SKM-1 (cell line): ENCODE measurements at regions not wholly inside any gene's neighbourhood (a gene's known extent, or its start where the extent isn't known, plus 50 kb on each side); places are given as distances from the start of the nearest gene placed in this dataset.
"Not testable (repeated sequence)": the region's sequence is repeated elsewhere in the genome, so short reads cannot be mapped to it uniquely, and the experiment has no call there.

Source experiments
- DNase-seq: peaks from one replicate; lab custom pipeline; 2025; ENCODE audit not compliant: unreplicated experiment; lab: John Stamatoyannopoulos, UW

GRCh38 chr2:16738361-16739225 lies 73.0 kb upstream of the CYRIA start:
- DNase-seq = no peak

- no peak for DNase-seq
Measured at GRCh38 chr2:16737812-16738211, 72.2 kb upstream of the CYRIA start.

DNA sequence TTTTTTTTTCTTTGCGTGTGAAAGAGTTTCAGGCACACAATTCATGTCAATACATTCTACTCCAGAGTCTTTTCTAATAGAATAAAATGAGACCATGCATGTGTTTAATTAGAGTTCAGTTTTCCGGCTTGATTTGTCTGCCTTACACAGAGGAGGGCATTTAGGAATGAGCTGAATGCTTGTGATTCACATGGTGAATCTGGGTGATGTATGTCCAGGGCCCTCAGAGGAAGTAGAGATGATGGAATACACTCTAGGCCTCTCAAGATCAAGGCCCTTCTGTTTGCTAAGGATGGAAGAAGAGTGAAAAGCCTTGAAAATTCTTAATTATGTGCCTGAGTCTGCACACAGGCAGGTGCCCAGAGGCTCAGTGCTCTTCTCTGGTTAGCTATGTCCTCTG lies 71.0 kb upstream of the CYRIA start:
- no peak for DNase-seq

DNA sequence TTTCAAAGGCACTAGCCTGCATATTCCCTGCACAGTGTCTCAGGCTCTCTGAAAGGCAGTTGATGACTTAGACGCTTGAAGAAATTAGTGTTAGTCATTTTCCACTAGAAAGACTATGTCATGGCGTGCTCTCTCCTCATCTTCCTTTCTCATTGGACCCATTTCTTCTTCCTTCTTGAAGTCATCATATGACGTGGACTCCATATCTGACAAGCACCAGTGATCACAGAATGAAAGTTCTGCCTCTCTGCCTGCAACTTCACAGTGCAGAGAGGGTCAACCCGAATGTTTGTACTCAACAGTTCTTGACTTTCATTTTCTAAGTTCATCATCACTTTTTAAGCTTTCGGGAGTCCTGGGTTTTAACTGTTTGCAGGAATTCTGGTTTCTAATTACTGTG lies 63.7 kb upstream of the CYRIA start:
- DNase-seq = no peak

- no peak for DNase-seq
Measured at GRCh38 chr2:16728351-16729136, 62.9 kb upstream of the CYRIA start.

- not testable (repeated sequence) for DNase-seq
Measured at GRCh38 chr2:16727849-16728248, 62.2 kb upstream of the CYRIA start.

GRCh38 chr2:16727256-16727655 lies 61.6 kb upstream of the CYRIA start:
- no peak for DNase-seq

- DNase-seq = no peak
Measured at GRCh38 chr2:16726577-16726976, 60.9 kb upstream of the CYRIA start.

DNA sequence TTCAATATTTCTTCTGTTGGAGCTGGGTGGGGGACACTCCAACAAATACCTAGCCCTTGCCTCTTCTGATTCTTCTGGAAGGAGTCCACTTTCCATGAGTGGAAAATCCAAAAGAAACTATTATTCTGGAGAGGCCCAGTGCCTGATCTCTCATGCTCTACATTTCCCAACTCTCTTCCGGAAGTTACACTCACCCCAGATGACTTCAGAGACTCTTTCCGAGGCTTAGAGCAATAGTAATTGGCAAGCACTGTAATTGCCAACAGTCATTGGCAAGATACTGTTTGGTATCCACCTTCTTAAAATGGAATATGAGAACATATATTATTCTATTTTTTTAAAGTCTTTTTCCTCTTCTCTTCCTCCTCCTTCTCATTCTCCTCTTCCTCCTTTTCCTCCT lies 60.5 kb upstream of the CYRIA start:
- DNase-seq = no peak

- no peak for DNase-seq
Measured at GRCh38 chr2:16725549-16725948, 59.9 kb upstream of the CYRIA start.

DNA sequence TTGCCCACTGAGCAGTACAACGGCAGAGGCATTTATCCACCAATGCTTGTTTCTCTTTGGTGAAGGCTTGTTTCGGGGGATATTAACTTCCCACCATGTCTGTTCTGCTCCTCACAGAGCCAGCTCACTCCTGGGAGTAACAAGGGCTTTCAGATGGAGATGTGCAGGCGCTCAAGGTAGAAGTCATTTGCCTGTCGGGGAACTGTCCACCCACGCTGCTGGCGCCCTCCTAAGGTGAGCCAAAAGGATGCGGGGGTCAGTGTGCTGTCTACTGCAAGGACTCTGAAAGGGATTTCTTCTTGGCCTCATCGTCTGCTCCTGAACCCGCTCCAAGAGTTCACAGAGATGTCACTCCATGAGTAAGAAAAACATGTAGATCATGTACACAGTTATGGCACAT lies 57.0 kb upstream of the CYRIA start:
- no peak for DNase-seq

DNA sequence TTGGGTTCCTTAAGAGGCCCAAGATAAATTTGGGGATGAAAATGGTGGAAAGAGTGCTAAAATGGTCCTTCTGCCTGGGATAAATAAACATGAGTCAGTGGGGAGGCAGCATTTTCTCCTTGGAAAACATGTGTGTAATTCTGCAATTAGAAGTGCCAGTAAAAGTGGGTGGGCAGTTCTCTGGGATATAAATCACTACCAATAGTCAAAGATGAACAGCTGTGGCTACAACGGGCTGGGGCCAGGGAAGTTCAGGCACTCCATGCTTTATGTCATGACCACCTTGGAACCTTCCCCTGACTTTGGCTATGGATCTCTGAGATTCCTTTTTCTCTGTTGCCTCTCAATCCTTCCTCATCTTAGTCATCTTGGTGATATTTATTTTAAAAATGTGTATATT lies 56.5 kb upstream of the CYRIA start:
- DNase-seq = no peak

DNA sequence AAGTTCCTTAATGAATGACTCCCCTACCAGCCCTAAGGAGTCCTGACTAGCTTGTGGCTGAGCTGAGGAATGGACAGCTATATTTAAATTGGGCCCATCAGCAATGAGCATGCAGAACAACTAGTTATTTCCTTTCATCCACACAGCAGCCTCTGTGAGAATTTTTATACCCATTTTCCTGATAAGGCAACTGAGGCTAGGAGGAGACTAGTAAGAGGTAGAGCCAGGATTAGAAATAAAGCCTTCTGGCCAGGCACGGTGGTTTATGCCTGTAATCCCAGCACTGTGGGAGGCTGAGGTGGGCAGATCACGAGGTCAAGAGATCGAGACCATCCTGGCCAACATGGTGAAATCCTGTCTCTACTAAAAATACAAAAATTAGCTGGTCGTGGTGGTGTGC lies 55.9 kb upstream of the CYRIA start:
- not testable (repeated sequence) for DNase-seq

- not testable (repeated sequence) for DNase-seq
Measured at GRCh38 chr2:16720737-16721136, 55.1 kb upstream of the CYRIA start.

DNA sequence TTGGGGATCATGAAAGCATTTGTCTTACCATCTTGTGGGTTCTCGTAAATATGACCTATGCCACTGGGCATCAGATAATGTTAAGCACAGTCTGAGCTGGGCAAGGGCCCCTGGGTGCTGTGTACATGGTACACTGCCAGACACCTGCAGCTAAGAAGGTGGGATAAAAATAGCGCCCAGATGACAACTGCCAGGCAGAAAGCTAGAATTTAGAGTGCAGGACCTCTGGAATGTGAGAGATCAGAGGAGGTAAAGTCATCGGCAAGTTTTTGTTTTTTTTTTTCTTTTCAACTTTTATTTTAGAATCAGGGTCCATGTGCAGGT lies 53.8 kb upstream of the CYRIA start:
- DNase-seq = no peak

DNA sequence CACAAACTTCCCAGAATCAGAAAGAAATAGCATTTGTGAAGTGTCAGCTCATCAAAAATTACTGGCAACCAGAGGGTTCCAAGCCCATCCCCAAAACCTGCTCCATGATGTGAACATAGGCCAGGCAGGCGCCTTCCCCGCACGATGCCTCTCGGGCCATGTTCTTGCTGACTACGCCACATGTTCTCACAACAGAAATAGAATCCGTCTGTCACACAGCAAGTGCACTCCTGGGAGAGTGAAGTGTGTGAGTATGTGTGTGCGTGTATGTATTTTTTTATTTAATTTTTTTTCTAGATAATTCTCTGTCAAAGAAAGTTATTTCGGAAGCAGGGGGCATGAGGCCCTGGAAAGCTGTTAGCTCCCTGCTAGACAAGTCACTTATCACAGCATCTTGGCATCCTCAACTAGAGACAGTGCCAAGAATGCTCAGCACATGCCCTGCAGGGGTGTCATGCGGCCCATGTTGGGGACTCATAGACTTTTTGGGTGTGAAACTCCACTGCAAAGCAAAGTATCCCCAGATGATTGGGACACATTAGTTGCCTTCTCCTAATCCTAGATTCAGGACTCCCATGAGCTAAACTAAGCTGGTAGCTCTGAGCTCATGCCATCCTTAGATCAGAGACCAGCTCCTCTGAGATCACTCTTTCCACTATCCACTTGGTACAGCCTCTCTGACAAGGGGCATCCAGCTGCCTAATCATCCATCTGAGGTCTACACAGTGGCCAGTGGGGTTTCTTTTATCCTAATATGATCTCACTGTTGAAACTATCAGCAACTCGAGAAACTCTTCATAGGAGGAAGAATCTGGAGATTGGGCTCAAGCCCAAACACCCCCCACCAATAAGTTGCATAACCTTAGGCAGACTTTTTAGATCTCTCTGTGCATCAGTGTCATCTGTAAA lies 53.2 kb upstream of the CYRIA start:
- no peak for DNase-seq

DNA sequence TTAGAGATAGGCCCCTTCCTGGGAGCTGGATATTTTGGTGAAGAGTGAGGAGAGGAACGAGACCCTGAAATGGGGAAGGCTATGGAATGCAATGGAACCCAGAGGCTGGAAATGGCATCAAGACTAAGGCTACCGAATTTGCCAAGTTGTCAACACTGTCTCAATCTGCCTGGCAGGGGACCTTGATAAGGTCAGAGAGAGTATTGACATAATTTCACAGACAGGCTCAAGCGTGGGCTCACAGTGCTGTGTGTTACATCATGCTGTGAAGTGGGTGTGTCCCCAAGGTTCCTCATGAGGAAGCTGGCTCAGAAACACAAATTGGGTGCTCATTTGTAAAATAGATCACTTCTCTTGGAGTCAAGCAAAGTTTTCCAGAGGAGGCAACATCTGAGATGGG lies 51.8 kb upstream of the CYRIA start:
- peak; percentile 47 for DNase-seq

GRCh38 chr2:16716944-16717343 lies 51.3 kb upstream of the CYRIA start:
- no peak for DNase-seq

DNA sequence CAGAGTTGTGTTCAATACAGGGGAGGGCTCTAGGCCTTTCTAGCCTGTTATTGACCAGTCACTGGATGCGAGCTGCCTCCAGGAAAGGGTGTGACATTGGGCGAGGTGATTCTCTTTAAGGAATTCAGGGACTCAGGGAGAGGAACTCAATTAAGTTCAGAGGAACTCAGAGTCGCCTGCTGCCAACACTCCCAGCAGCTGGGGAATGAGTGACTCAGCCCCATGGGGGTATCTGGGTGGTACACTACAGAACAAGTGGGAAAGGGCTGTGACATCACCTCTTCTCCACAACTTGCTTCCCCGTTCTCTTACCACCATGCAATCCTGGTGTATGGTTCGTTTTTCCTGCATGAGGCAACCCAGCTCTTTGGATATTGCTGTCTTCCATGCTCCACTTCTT lies 50.4 kb upstream of the CYRIA start:
- DNase-seq = no peak
